Uterus (tissue), 3 donors: ENCODE measurements at regions not wholly inside any gene's neighbourhood (a gene's known extent, or its start where the extent isn't known, plus 50 kb on each side); places are given as distances from the start of the nearest gene placed in this dataset.
A peak's percentile ranks its signal among the peaks of the same experiment; 100 is the strongest.
"Not testable (repeated sequence)": the region's sequence is repeated elsewhere in the genome, so short reads cannot be mapped to it uniquely, and the experiment has no call there.

Experiments
- DNase-seq, 2 donors: peaks; one replicate each; pipeline ENCODE4 v3.0.0-alpha.2; 2019 to 2020
- H3K27ac ChIP-seq, 2 donors: fragments of 200-600 bp; sonication (generic); 1 replicate in 1 of 2; 2 replicates in 1 of 2; pipeline ENCODE4 v1.5.1; 2016 to 2018
- H3K27me3 ChIP-seq, 2 donors: fragments of 200-600 bp; sonication (generic); one replicate each; pipeline ENCODE4 v1.5.1; 2018 to 2019; ENCODE audit warnings: control low read depth in 1 of 2
- H3K36me3 ChIP-seq, 2 donors: fragments of 200-600 bp; sonication (generic); one replicate each; pipeline ENCODE4 v1.5.1; 2019; ENCODE audit warnings: control low read depth in 1 of 2
- H3K4me1 ChIP-seq, 2 donors: fragments of 200-600 bp; sonication (generic); one replicate each; pipeline ENCODE4 v1.5.1; 2018 to 2019; ENCODE audit warnings: control low read depth in 1 of 2
- H3K4me3 ChIP-seq, 2 donors: fragments of 200-600 bp; sonication (generic); 1 replicate in 1 of 2; 2 replicates in 1 of 2; pipeline ENCODE4 v1.5.1; 2018 to 2019; ENCODE audit warnings: mild to moderate bottlenecking in 1 of 2
- H3K9me3 ChIP-seq, 2 donors: fragments of 200-600 bp; sonication (generic); one replicate each; pipeline ENCODE4 v1.5.1; 2019; ENCODE audit warnings: control low read depth in 1 of 2
- POLR2A ChIP-seq, 2 donors: fragments of 450-650 bp; IDR thresholded peaks; one replicate each; pipeline ENCODE4 v1.6.1; 2016; ENCODE audit warnings: antibody characterized with exemption in 2 of 2, mild to moderate bottlenecking in 1 of 2, moderate library complexity in 1 of 2
- intact Hi-C: fragments of 100-400 bp; cut with DNase I; formaldehyde crosslinking; loops from one replicate; pipeline ENCODE4 v1.15.1; 2023; ENCODE audit warnings: low total_unique reads
- TF ChIP-seq, protein P1 (sequence below), 4 experiments: fragments of 200-600 bp in 2 of 4; fragments of 450-650 bp in 2 of 4; sonication (generic) in 2 of 4; IDR thresholded peaks; one replicate each; pipeline ENCODE4 v1.5.1; 2016 to 2019; ENCODE audit warnings: antibody characterized with exemption in 4 of 4, mild to moderate bottlenecking in 2 of 4, moderate library complexity in 1 of 4
- donor health status: DM: yes; HTN: yes; CAD: no.

DNA sequence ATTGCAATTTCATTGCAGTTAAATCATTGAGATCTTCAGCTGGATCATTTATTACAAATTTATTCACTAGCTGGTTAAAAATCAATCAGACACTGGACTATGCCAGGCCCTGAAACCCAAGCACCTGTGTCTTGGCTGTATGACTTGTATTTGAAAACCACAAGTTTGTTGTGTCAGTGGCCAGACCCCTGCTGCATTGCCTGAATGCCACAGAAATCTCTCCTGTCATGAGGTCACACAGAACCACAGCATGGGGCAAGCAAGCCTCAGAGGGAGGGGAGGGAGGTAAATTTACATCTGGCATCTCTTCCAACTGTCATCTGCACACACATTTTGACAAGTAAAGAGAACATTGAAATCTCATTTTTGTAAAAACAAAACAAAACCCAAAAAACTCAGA lies 90.0 kb downstream of the ARRDC3 start:
- no peaks in the 10 kb centered on the region for H3K36me3 ChIP-seq
- intact Hi-C loops = no loop called here
- DNase-seq = no peak
- no peak overlapping the region for H3K4me3 ChIP-seq
- no peaks in the 10 kb centered on the region for H3K27me3 ChIP-seq
- H3K4me1 ChIP-seq = no peaks in the 10 kb centered on the region
- no peaks in the 10 kb centered on the region for H3K9me3 ChIP-seq
- H3K27ac ChIP-seq = no peak overlapping the region
- no peak for TF ChIP-seq POLR2A (IDR thresholded peaks at IDR 0.05)
- TF ChIP-seq, protein P1, sequence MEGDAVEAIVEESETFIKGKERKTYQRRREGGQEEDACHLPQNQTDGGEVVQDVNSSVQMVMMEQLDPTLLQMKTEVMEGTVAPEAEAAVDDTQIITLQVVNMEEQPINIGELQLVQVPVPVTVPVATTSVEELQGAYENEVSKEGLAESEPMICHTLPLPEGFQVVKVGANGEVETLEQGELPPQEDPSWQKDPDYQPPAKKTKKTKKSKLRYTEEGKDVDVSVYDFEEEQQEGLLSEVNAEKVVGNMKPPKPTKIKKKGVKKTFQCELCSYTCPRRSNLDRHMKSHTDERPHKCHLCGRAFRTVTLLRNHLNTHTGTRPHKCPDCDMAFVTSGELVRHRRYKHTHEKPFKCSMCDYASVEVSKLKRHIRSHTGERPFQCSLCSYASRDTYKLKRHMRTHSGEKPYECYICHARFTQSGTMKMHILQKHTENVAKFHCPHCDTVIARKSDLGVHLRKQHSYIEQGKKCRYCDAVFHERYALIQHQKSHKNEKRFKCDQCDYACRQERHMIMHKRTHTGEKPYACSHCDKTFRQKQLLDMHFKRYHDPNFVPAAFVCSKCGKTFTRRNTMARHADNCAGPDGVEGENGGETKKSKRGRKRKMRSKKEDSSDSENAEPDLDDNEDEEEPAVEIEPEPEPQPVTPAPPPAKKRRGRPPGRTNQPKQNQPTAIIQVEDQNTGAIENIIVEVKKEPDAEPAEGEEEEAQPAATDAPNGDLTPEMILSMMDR (IDR thresholded peaks at IDR 0.05) = no peak

DNA sequence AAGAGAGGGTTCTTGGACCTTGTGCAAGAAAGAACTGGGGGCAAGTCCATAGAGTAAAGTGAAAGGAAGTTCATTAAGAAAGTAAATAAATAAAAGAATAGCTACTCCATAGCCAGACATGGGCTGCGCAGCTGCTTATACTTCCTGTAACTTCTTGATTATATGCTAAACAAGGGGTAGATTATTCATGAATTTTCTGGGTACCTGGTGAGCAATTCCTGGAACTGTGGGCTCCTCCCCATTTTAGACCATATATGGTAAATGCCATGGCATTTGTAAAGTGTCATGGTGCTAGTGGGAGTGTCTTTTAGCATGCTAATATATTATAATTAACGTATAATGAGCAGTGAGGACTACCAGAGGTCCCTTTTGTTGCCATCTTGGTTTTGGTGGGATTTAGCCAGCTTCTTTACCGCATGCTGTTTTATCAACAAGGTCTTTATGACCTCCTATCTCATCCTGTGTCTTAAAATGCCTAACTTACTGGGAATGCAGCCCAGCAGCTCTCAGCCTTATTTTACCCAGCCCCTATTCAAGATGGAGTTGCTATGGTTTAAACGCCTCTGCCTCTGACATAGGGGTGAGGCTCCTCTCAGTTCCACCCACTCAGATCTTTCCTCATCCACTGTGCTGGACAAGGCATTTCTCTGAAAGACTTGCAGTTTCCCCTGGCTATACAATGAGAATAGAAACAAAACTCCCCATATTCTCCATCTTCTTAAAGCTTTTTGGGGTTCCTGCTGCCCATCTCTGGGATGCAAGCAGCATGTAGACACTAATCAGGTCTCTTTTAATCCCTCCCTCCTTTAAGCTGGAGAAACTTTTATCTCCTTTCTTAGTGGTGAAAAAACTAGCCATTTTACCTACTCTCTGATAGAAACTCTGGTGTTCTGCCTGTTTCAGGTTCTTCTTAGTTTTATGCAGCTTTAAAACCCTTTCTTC lies 91.2 kb downstream of the ARRDC3 start:
- Histone ChIP-seq H3K4me3 (no peak overlapping the region), H3K36me3 (no peaks in the 10 kb centered on the region), H3K9me3 (no peaks in the 10 kb centered on the region), H3K27me3 (no peaks in the 10 kb centered on the region), H3K4me1 (no peaks in the 10 kb centered on the region), H3K27ac (no peak overlapping the region)
- intact Hi-C loops = no loop called here
- TF ChIP-seq, protein P1 (IDR thresholded peaks at IDR 0.05) = no peak
- TF ChIP-seq POLR2A (IDR thresholded peaks at IDR 0.05) = no peak
- DNase-seq = no peak

DNA sequence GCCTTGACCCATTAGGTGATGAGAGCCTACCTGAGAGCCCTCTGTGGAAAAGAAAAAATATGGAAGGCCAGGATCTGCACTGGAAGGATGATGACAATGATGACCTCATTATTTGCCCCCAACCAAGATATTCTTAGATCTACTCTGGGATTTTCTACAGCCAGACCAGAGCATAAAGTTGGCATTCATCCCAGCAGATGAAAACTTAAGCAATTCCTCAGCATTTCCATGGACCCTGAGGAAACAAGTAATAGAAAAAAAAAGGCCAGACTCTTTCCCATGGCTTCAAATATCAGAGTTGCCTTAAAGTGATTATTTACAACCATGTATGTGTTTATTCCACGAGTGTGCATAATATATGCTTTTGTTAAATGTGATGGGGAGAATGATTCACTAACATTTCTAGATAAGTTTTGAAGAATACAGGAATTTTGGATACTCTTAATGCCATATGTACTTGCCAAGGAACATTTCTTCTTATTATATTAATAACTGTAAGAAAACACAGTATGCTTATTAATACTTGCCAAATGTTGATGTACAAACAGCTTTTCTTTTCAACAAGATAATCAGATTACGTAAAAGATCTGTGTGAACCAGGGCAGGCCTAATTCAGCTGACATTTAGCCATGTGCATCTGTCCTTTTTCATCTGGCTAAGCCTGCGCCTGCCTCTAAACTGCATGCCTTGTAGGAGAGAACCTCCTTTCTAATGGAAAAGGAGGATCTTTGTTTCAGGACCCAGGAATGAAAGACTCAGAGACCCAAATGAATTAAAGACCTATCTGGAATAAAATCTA lies 94.8 kb downstream of the ARRDC3 start:
- peak in 1 of 2 donors; percentile 33 for DNase-seq
- TF ChIP-seq, protein P1 (IDR thresholded peaks at IDR 0.05) = no peak
- TF ChIP-seq POLR2A (IDR thresholded peaks at IDR 0.05) = no peak
- Histone ChIP-seq H3K27ac (peak overlapping the region; percentile 6 to 68), H3K4me3 (no peak overlapping the region), H3K4me1 (no peaks in the 10 kb centered on the region), H3K36me3 (no peaks in the 10 kb centered on the region), H3K27me3 (no peaks in the 10 kb centered on the region), H3K9me3 (no peaks in the 10 kb centered on the region)
- intact Hi-C loops = no loop called here

DNA sequence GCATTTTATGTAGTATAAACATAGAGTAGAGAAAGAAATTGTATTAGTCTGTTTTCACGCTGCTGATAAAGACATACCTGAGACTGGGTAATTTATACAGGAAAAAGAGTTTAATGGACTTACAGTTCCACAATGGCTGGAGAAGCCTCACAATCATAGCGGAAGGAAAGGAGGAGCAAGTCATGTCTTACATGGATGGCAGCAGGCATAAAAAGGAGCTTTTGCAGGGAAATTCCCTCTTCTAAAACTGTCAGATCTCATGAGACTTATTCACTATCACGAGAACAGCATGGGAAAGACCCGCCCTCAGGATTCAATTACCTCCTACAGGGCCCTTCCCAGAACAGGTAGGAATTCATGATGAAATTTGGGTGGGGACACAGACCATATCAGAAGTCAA lies 98.1 kb downstream of the ARRDC3 start:
- H3K36me3 ChIP-seq, H3K4me3 ChIP-seq, H3K4me1 ChIP-seq, H3K9me3 ChIP-seq, H3K27ac ChIP-seq, intact Hi-C loops, DNase-seq, H3K27me3 ChIP-seq: not testable (repeated sequence)

DNA sequence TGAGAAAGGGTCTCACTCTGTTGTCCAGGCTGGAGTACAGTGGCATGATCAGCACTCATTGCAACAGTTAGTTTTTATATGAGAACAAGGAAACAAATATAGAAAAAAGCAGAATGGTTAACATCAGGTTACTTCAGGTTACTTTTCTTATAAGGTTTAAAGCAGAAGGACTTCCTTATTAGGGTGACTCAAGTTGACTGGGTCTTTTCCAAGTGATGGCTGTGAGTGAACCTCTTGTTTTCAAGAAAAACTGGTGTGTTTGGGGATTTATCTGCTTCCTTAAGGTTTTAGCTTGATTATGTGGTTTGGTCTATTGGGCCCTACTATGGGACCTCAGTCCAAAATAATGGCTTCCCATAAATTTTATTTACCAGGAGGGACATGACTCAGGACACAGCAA lies 99.2 kb downstream of the ARRDC3 start:
- Histone ChIP-seq H3K27ac (peak overlapping the region in 1 of 2 donors; percentile 14), H3K4me3 (no peak overlapping the region), H3K9me3 (no peaks in the 10 kb centered on the region), H3K36me3 (no peaks in the 10 kb centered on the region), H3K27me3 (no peaks in the 10 kb centered on the region), H3K4me1 (no peaks in the 10 kb centered on the region)
- TF ChIP-seq, protein P1 (IDR thresholded peaks at IDR 0.05) = no peak
- TF ChIP-seq POLR2A (IDR thresholded peaks at IDR 0.05) = no peak
- DNase-seq = no peak
- intact Hi-C loops = no loop called here
